ENCODE measurements at regions not wholly inside any gene's neighbourhood (a gene's known extent, or its start where the extent isn't known, plus 50 kb on each side); places are given as distances from the start of the nearest gene placed in this dataset.

DNA sequence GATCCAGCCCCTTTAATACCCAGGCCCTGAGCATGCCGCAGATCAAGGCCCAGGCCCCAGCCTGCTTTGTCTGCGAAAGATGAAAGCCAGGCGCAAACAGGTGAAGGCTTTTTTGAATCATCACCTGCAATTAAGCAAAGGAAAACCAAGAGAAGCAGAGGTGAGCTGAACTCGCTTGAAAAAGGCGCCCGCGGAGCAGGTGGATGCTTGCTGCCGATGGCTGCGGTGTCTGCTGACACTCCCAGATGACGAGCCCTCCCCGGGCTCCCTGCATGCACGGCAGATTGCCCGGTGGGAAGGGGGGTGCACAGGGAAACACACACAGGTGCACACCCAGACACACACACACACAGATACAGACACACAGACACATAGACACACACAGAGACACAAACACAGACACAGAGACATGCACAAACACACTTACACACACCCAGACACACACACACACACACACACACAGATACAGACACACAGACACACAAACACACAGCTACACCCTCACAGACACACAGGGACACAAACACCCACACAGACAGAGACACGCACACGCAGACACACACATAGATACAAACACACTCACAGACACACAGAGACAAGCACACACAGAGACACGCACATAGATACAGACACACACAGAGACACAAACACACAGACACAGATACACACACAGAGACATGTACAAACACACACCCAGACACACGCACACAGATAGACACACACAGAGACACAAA lies 142.6 kb upstream of the RNF32 start:
- H3K9me3 ChIP-seq: no peaks in the 10 kb centered on the region
- Mint-ChIP-seq H3K36me3 (ENCODE audit: insufficient read depth, unreplicated experiment) (no peaks in the 10 kb centered on the region), H3K9me3 (ENCODE audit: unreplicated experiment) (no peaks in the 10 kb centered on the region), H3K27ac (ENCODE audit: unreplicated experiment) (no peak overlapping the region), H3K4me1 (ENCODE audit: low read depth, unreplicated experiment) (no peaks in the 10 kb centered on the region), H3K27me3 (ENCODE audit: insufficient read depth, unreplicated experiment) (no peaks in the 10 kb centered on the region), H3K4me3 (ENCODE audit: unreplicated experiment) (no peak overlapping the region)
- intact Hi-C loops (cut with micrococcal nuclease; ENCODE audit: unreplicated experiment): no loop called here
- no peak for DNase-seq
- ChIA-PET POLR2A (no interaction called here), CTCF (no interaction called here)
- H3K4me1 ChIP-seq: no peaks in the 10 kb centered on the region
- TF ChIP-seq, protein P1, sequence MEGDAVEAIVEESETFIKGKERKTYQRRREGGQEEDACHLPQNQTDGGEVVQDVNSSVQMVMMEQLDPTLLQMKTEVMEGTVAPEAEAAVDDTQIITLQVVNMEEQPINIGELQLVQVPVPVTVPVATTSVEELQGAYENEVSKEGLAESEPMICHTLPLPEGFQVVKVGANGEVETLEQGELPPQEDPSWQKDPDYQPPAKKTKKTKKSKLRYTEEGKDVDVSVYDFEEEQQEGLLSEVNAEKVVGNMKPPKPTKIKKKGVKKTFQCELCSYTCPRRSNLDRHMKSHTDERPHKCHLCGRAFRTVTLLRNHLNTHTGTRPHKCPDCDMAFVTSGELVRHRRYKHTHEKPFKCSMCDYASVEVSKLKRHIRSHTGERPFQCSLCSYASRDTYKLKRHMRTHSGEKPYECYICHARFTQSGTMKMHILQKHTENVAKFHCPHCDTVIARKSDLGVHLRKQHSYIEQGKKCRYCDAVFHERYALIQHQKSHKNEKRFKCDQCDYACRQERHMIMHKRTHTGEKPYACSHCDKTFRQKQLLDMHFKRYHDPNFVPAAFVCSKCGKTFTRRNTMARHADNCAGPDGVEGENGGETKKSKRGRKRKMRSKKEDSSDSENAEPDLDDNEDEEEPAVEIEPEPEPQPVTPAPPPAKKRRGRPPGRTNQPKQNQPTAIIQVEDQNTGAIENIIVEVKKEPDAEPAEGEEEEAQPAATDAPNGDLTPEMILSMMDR (IDR thresholded peaks at IDR 0.05; ENCODE audit: insufficient read depth in 1 of 2, low read depth in 1 of 2, low read length in 1 of 2, severe bottlenecking in 1 of 2, unreplicated experiment in 1 of 2): no peak
- no TSS peak for BruUV-seq (replicated peaks)
- no peaks in the 10 kb centered on the region for H3K36me3 ChIP-seq (ENCODE audit: control insufficient read depth, insufficient read depth, low read length)
- no peaks in the 10 kb centered on the region for H3K27me3 ChIP-seq (replicated peaks; ENCODE audit: control insufficient read depth, insufficient read depth, low read length)
- H3K4me3 ChIP-seq (ENCODE audit: low read depth, low read length): no peak overlapping the region

DNA sequence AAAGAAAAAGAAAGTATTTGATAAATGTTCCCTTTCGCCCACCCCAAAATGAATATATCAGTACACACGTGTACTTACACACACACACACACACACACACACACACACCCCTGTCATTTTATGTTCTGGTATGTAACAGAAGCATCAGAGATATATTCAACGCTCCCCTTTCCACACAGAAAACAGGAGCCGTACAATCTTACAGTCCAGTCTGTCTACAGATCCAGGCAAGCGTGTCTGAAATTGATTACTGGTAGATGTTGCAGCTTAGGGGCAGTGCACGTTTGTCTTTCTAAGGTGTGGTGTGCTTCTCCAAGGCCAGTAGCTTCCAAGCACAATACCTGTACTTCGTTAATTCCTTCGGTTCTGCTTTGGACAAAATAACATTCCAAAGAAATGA lies 143.7 kb upstream of the RNF32 start:
- ChIA-PET POLR2A (no interaction called here), CTCF (no interaction called here)
- Mint-ChIP-seq H3K4me3 (ENCODE audit: unreplicated experiment) (no peak overlapping the region), H3K27ac (ENCODE audit: unreplicated experiment) (no peak overlapping the region), H3K36me3 (ENCODE audit: insufficient read depth, unreplicated experiment) (no peaks in the 10 kb centered on the region), H3K9me3 (ENCODE audit: unreplicated experiment) (no peaks in the 10 kb centered on the region), H3K27me3 (ENCODE audit: insufficient read depth, unreplicated experiment) (no peaks in the 10 kb centered on the region), H3K4me1 (ENCODE audit: low read depth, unreplicated experiment) (no peaks in the 10 kb centered on the region)
- H3K4me3 ChIP-seq (ENCODE audit: low read depth, low read length): no peak overlapping the region
- intact Hi-C loops (cut with micrococcal nuclease; ENCODE audit: unreplicated experiment): no loop called here
- no peaks in the 10 kb centered on the region for H3K27me3 ChIP-seq (replicated peaks; ENCODE audit: control insufficient read depth, insufficient read depth, low read length)
- no peaks in the 10 kb centered on the region for H3K36me3 ChIP-seq (ENCODE audit: control insufficient read depth, insufficient read depth, low read length)
- H3K9me3 ChIP-seq: no peaks in the 10 kb centered on the region
- no peak for DNase-seq
- TF ChIP-seq, protein P1 (IDR thresholded peaks at IDR 0.05; ENCODE audit: insufficient read depth in 1 of 2, low read depth in 1 of 2, low read length in 1 of 2, severe bottlenecking in 1 of 2, unreplicated experiment in 1 of 2): no peak
- BruUV-seq (replicated peaks): no TSS peak
- H3K4me1 ChIP-seq: no peaks in the 10 kb centered on the region

DNA sequence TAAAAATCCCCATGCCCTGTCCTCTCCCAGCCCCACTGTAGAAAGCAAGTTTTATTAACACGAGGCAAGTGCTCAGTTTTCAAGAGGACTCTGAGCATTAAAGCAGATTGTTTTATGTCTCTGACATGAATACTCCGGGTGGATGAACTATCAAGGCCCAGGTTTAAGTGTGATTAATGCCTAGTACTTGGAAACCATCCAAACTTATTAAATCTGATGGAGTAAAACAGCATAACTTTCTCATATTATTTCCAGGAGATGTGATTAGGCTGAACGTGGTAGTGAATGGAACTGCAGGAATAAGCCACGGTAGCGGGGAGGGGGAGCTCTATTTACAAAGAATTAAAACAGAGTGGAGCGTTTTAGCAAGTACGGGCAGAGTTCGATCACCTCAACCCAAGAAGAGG lies 144.2 kb upstream of the RNF32 start:
- ChIA-PET CTCF (no interaction called here), POLR2A (no interaction called here)
- Mint-ChIP-seq H3K27me3 (ENCODE audit: insufficient read depth, unreplicated experiment) (no peaks in the 10 kb centered on the region), H3K4me1 (ENCODE audit: low read depth, unreplicated experiment) (no peaks in the 10 kb centered on the region), H3K4me3 (ENCODE audit: unreplicated experiment) (no peak overlapping the region), H3K36me3 (ENCODE audit: insufficient read depth, unreplicated experiment) (no peaks in the 10 kb centered on the region), H3K27ac (ENCODE audit: unreplicated experiment) (no peak overlapping the region), H3K9me3 (ENCODE audit: unreplicated experiment) (no peaks in the 10 kb centered on the region)
- no peaks in the 10 kb centered on the region for H3K9me3 ChIP-seq
- no peak for DNase-seq
- no peak overlapping the region for H3K4me3 ChIP-seq (ENCODE audit: low read depth, low read length)
- BruUV-seq (replicated peaks): no TSS peak
- no peaks in the 10 kb centered on the region for H3K4me1 ChIP-seq
- no peaks in the 10 kb centered on the region for H3K36me3 ChIP-seq (ENCODE audit: control insufficient read depth, insufficient read depth, low read length)
- TF ChIP-seq, protein P1 (IDR thresholded peaks at IDR 0.05; ENCODE audit: insufficient read depth in 1 of 2, low read depth in 1 of 2, low read length in 1 of 2, severe bottlenecking in 1 of 2, unreplicated experiment in 1 of 2): no peak
- H3K27me3 ChIP-seq (replicated peaks; ENCODE audit: control insufficient read depth, insufficient read depth, low read length): no peaks in the 10 kb centered on the region
- intact Hi-C loops (cut with micrococcal nuclease; ENCODE audit: unreplicated experiment): no loop called here
